Fibroblast of peridontal ligament (primary cell): ENCODE measurements at regions not wholly inside any gene's neighbourhood (a gene's known extent, or its start where the extent isn't known, plus 50 kb on each side); places are given as distances from the start of the nearest gene placed in this dataset.

ENCODE experiments used
- DNase-seq: peaks from one replicate; pipeline ENCODE4 v3.0.0-alpha.2; 2010; ENCODE audit errors: extremely low read depth

- DNase-seq: peak; percentile 51
These were observed 49.9 kb upstream of the RAB6C start for GRCh38 chr2:129929321-129930290.
